B cell (primary cell): ENCODE measurements at regions not wholly inside any gene's neighbourhood (a gene's known extent, or its start where the extent isn't known, plus 50 kb on each side); places are given as distances from the start of the nearest gene placed in this dataset.
"Not testable (repeated sequence)": the region's sequence is repeated elsewhere in the genome, so short reads cannot be mapped to it uniquely, and the experiment has no call there.

Experiments used
- ATAC-seq: fragments of 200-7000 bp; cut with Tn5 transposase; one replicate; pipeline ENCODE4 v1.10.0; 2021; ENCODE audit warnings: low read depth, mild to moderate bottlenecking, moderate number of reproducible peaks, moderate library complexity
- CTCF ChIA-PET: fragments of 350-600 bp; sonication (Branson Sonifier 250); formaldehyde crosslinking; loops from one replicate; lab custom pipeline; 2021; ENCODE audit warnings: antibody characterized with exemption, inconsistent platforms; lab: Charles Lee
- POLR2A ChIA-PET: fragments of 350-600 bp; sonication (Branson Sonifier 250); formaldehyde crosslinking; loops from one replicate; lab custom pipeline; 2021; ENCODE audit warnings: antibody characterized with exemption; lab: Charles Lee
- DNase-seq: peaks from one replicate; pipeline ENCODE4 v3.0.0; 2013
- H2AFZ ChIP-seq: 2 replicates; pipeline ENCODE4 v1.6.1; 2012; ENCODE audit warnings: mild to moderate bottlenecking, low read depth, low read length; ENCODE audit not compliant: insufficient read depth, poor library complexity, severe bottlenecking
- H3K27ac ChIP-seq, 2 donors: 1 replicate in 1 of 2; 2 replicates in 1 of 2; pipeline ENCODE4 v1.5.1; 2012 to 2013; ENCODE audit warnings: low read length in 2 of 2, mild to moderate bottlenecking in 2 of 2, moderate library complexity in 1 of 2
- H3K27me3 ChIP-seq, 4 experiments: fragments of 200-600 bp in 1 of 4; sonication (generic) in 1 of 4; replicated peaks in 1 of 4; 1 replicate in 2 of 4; 2 replicates in 2 of 4; pipeline versions ENCODE4 v1.6.1 to v1.7.0; 2013 to 2016; ENCODE audit warnings: low read length in 3 of 4, mild to moderate bottlenecking in 2 of 4, mixed read lengths in 1 of 4, moderate library complexity in 1 of 4; ENCODE audit not compliant: insufficient read depth in 4 of 4, control insufficient read depth in 3 of 4; ENCODE audit errors: control extremely low read depth in 1 of 4
- H3K36me3 ChIP-seq, 2 experiments: replicated peaks in 1 of 2; 1 replicate in 1 of 2; 2 replicates in 1 of 2; pipeline versions ENCODE4 v1.6.1 to v1.7.1; 2013; ENCODE audit warnings: low read length in 1 of 2; ENCODE audit not compliant: insufficient read depth in 2 of 2, control insufficient read depth in 1 of 2; ENCODE audit errors: control extremely low read depth in 1 of 2, extremely low read depth in 1 of 2
- H3K4me1 ChIP-seq, 2 donors: fragments of 200-600 bp in 1 of 2; sonication (generic) in 1 of 2; 1 replicate in 1 of 2; 2 replicates in 1 of 2; pipeline versions ENCODE4 v1.5.1 to v1.6.1; 2013 to 2017; ENCODE audit warnings: low read length in 2 of 2; ENCODE audit not compliant: control insufficient read depth in 2 of 2, insufficient read depth in 2 of 2
- H3K4me2 ChIP-seq: replicated peaks from 2 replicates; pipeline ENCODE3; 2012; ENCODE audit warnings: mild to moderate bottlenecking, low read depth, low read length; ENCODE audit not compliant: poor library complexity, severe bottlenecking
- H3K4me3 ChIP-seq, 5 experiments: fragments of 200-600 bp in 1 of 5; sonication (generic) in 1 of 5; 1 replicate in 3 of 5; 2 replicates in 2 of 5; pipeline versions ENCODE4 v1.5.1 to v1.7.0; 2011 to 2016; ENCODE audit warnings: low read length in 4 of 5, mild to moderate bottlenecking in 4 of 5, low read depth in 2 of 5, control low read depth in 1 of 5, moderate library complexity in 1 of 5; ENCODE audit not compliant: insufficient read depth in 1 of 5; ENCODE audit errors: control extremely low read depth in 1 of 5, extremely low read depth in 1 of 5
- H3K79me2 ChIP-seq: fragments of 200-600 bp; sonication (generic); one replicate; pipeline ENCODE4 v1.6.0; 2016; ENCODE audit warnings: low read length; ENCODE audit not compliant: control insufficient read depth, insufficient read depth
- H3K9ac ChIP-seq: fragments of 200-600 bp; sonication (generic); 2 replicates; pipeline ENCODE4 v1.6.1; 2017; ENCODE audit warnings: mild to moderate bottlenecking, low read length, moderate library complexity
- H3K9me3 ChIP-seq, 3 donors: one replicate each; pipeline versions ENCODE4 v1.6.1 to v1.7.1; 2013; ENCODE audit warnings: low read length in 2 of 3; ENCODE audit not compliant: control insufficient read depth in 2 of 3, insufficient read depth in 1 of 3; ENCODE audit errors: control extremely low read depth in 1 of 3
- H4K20me1 ChIP-seq: 2 replicates; pipeline ENCODE4 v1.6.0; 2012; ENCODE audit warnings: mild to moderate bottlenecking, low read length; ENCODE audit not compliant: insufficient read depth, control insufficient read depth, poor library complexity, severe bottlenecking
- H3K27ac Mint-ChIP-seq: one replicate; pipeline ENCODE4 v1.8.0; 2021; ENCODE audit warnings: mixed read lengths
- H3K27me3 Mint-ChIP-seq: one replicate; pipeline ENCODE4 v1.8.0; 2021; ENCODE audit warnings: mixed read lengths
- H3K4me1 Mint-ChIP-seq: one replicate; pipeline ENCODE4 v1.8.0; 2021; ENCODE audit warnings: mixed read lengths
- H3K4me3 Mint-ChIP-seq: one replicate; pipeline ENCODE4 v1.8.0; 2021; ENCODE audit warnings: mixed read lengths
- H3K9me3 Mint-ChIP-seq: one replicate; pipeline ENCODE4 v1.8.0; 2022; ENCODE audit warnings: mixed read lengths; ENCODE audit not compliant: insufficient read depth
- CTCF ChIP-seq: fragments of 200-600 bp; IDR thresholded peaks from one replicate; pipeline ENCODE4 v1.8.0; 2022; ENCODE audit warnings: antibody characterized with exemption, mild to moderate bottlenecking
- EZH2 ChIP-seq: IDR thresholded peaks from 2 replicates; pipeline ENCODE4 v1.6.1; 2012; ENCODE audit warnings: borderline replicate concordance, low read depth, mild to moderate bottlenecking, moderate library complexity, low read length; ENCODE audit not compliant: insufficient read depth, poor library complexity, severe bottlenecking
- WGBS: methylation state at CpG from one replicate; pipeline ENCODE4 v1.1.5; 2013; ENCODE audit warnings: missing lambda C conversion rate; ENCODE audit not compliant: insufficient coverage; 5-methylcytosine and 5-hydroxymethylcytosine counted together
- intact Hi-C: fragments of 100-400 bp; cut with micrococcal nuclease; formaldehyde crosslinking; loops from one replicate; pipeline ENCODE4 v1.10.0; 2022

GRCh38 chr12:34253674-34254073, 231.4 kb downstream of the ALG10 start:
- H3K27ac Mint-ChIP-seq = no peak overlapping the region
- Histone ChIP-seq H4K20me1 (no peaks in the 10 kb centered on the region), H3K9me3 (peaks cover 0 to 1% (median 0%) of the 10 kb centered on the region in 3 donors), H3K4me3 (no peak overlapping the region), H3K36me3 (no peaks in the 10 kb centered on the region), H3K27ac (no peak overlapping the region), H3K9ac (no peak overlapping the region), H3K4me2 (no peak overlapping the region), H2AFZ (no peak overlapping the region), H3K27me3 (no peaks in the 10 kb centered on the region), H3K79me2 (no peaks in the 10 kb centered on the region), H3K4me1 (no peaks in the 10 kb centered on the region)
- no peak for ATAC-seq
- no peaks in the 10 kb centered on the region for H3K9me3 Mint-ChIP-seq
- H3K27me3 Mint-ChIP-seq = no peaks in the 10 kb centered on the region
- H3K4me3 Mint-ChIP-seq = no peak overlapping the region
- POLR2A ChIA-PET = no interaction called here
- TF ChIP-seq EZH2 (no peak), CTCF (no peak)
- CTCF ChIA-PET = no interaction called here
- intact Hi-C loops = no loop called here
- 71% methylated on average over 4 of the region's 4 CpGs for WGBS
- no peaks in the 10 kb centered on the region for H3K4me1 Mint-ChIP-seq
- no peak for DNase-seq

- H3K4me3 Mint-ChIP-seq = no peak overlapping the region
- intact Hi-C loops = no loop called here
- no peaks in the 10 kb centered on the region for H3K4me1 ChIP-seq
- CTCF ChIA-PET = no interaction called here
- no peaks in the 10 kb centered on the region for H3K36me3 ChIP-seq
- H3K9me3 ChIP-seq = peaks cover 0 to 1% (median 0%) of the 10 kb centered on the region in 3 donors
- no peak overlapping the region for H3K27ac Mint-ChIP-seq
- WGBS = no CpG with 5 or more reads among the region's 3 CpGs
- TF ChIP-seq EZH2 = no peak
- TF ChIP-seq CTCF = no peak
- no peaks in the 10 kb centered on the region for H3K27me3 ChIP-seq
- POLR2A ChIA-PET = no interaction called here
- no peaks in the 10 kb centered on the region for H3K79me2 ChIP-seq
- no peaks in the 10 kb centered on the region for H3K9me3 Mint-ChIP-seq
- no peaks in the 10 kb centered on the region for H3K27me3 Mint-ChIP-seq
- ATAC-seq = no peak
- no peak overlapping the region for H3K27ac ChIP-seq
- H3K4me3 ChIP-seq = no peak overlapping the region
- no peak overlapping the region for H3K4me2 ChIP-seq
- no peak overlapping the region for H2AFZ ChIP-seq
- no peak for DNase-seq
- no peaks in the 10 kb centered on the region for H3K4me1 Mint-ChIP-seq
- no peak overlapping the region for H3K9ac ChIP-seq
- no peaks in the 10 kb centered on the region for H4K20me1 ChIP-seq
Observed at GRCh38 chr12:34257093-34257492, 234.8 kb downstream of the ALG10 start.

DNA sequence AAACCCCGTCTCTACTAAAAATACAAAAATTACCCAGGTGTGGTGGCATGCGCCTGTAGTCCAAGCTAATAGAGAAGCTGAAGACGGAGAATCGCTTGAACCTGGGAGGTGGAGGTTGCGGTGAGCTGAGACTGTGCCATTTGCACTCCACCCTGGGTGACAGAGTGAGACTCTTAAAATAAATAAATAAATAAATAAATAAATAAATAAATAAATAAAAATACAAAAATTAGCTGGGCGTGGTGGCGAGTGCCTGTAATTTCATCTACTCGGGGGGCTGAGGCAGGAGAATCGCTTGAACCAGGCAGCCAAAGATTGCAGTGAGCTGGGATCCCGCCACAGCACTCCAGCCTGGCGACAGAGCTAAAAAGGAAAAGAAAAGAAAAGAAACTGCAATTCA, 239.8 kb downstream of the ALG10 start:
- H3K4me3 ChIP-seq, H3K27me3 Mint-ChIP-seq, intact Hi-C loops, DNase-seq, H3K79me2 ChIP-seq, H3K27me3 ChIP-seq, H3K4me1 ChIP-seq, H3K27ac Mint-ChIP-seq, H4K20me1 ChIP-seq, H3K36me3 ChIP-seq, H3K4me1 Mint-ChIP-seq, ATAC-seq, H3K4me2 ChIP-seq, CTCF ChIA-PET, H3K9me3 Mint-ChIP-seq, H3K27ac ChIP-seq, H2AFZ ChIP-seq, H3K9ac ChIP-seq, H3K4me3 Mint-ChIP-seq: not testable (repeated sequence)
- POLR2A ChIA-PET = interaction anchor here (0.7 kb wide), 1 partner anchor 12 kb away, joined by 10 read pairs; no protein-coding TSS in a partner anchor
- peaks cover 0 to 17% (median 0%) of the 10 kb centered on the region in 3 donors for H3K9me3 ChIP-seq
- WGBS = 93% methylated on average over 3 of the region's 11 CpGs
